GM23338 (cell line): ENCODE measurements at regions not wholly inside any gene's neighbourhood (a gene's known extent, or its start where the extent isn't known, plus 50 kb on each side); places are given as distances from the start of the nearest gene placed in this dataset.

Source experiments
- CREB1 ChIP-seq: fragments of 250-450 bp; sonication (Bioruptor Pico); IDR thresholded peaks from 2 replicates; pipeline ENCODE4 v1.5.0; 2020; ENCODE audit warnings: low read depth, mild to moderate bottlenecking, moderate library complexity
- EZH2 ChIP-seq: fragments of 200-600 bp; sonication (generic); IDR thresholded peaks from one replicate; pipeline ENCODE4 v1.8.0; 2017; ENCODE audit warnings: antibody characterized with exemption, mild to moderate bottlenecking, low read depth; ENCODE audit not compliant: unreplicated experiment
- NANOG ChIP-seq: IDR thresholded peaks from 2 replicates; pipeline ENCODE4 v1.6.1; 2016; ENCODE audit warnings: antibody characterized with exemption, borderline replicate concordance
- POLR2AphosphoS5 ChIP-seq: IDR thresholded peaks from 2 replicates; pipeline ENCODE4 v1.6.1; 2016; ENCODE audit warnings: antibody characterized with exemption, low read depth
- TF ChIP-seq, protein P1 (sequence below), 2 experiments: fragments of 200-600 bp in 1 of 2; sonication (generic) in 1 of 2; conservative IDR thresholded peaks; 2 replicates each; pipeline versions ENCODE4 v1.5.1 to v1.6.1; 2016 to 2017; ENCODE audit warnings: antibody characterized with exemption in 2 of 2, low read depth in 2 of 2, mild to moderate bottlenecking in 2 of 2, moderate library complexity in 1 of 2

DNA sequence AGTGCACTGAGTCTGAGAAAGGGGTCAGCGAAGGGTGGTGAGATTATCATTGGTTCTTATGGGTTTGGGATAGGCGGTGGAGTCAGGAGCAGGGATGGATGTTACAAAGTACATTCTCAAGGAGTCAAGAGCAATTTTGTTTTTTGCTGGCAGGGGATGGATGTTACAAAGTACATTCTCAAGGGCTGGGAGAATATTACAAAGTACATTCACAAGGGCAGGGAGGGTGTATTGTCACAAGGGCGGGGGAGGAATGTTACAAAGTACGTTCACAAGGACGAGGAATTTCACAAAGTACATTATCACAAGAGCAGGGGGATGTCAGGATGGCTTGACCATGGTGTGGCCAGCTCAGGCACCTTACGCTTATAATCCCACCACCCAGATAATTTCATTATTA, 59.3 kb upstream of the FAM89A start:
- TF ChIP-seq, protein P1, sequence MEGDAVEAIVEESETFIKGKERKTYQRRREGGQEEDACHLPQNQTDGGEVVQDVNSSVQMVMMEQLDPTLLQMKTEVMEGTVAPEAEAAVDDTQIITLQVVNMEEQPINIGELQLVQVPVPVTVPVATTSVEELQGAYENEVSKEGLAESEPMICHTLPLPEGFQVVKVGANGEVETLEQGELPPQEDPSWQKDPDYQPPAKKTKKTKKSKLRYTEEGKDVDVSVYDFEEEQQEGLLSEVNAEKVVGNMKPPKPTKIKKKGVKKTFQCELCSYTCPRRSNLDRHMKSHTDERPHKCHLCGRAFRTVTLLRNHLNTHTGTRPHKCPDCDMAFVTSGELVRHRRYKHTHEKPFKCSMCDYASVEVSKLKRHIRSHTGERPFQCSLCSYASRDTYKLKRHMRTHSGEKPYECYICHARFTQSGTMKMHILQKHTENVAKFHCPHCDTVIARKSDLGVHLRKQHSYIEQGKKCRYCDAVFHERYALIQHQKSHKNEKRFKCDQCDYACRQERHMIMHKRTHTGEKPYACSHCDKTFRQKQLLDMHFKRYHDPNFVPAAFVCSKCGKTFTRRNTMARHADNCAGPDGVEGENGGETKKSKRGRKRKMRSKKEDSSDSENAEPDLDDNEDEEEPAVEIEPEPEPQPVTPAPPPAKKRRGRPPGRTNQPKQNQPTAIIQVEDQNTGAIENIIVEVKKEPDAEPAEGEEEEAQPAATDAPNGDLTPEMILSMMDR (conservative IDR thresholded peaks at IDR 0.05; ENCODE audit: low read depth in 2 of 2), result no peak
- TF ChIP-seq EZH2 (no peak), NANOG (no peak), POLR2AphosphoS5 (no peak), CREB1 (CRISPR knock-in tag) (no peak)
